ENCODE measurements at regions not wholly inside any gene's neighbourhood (a gene's known extent, or its start where the extent isn't known, plus 50 kb on each side); places are given as distances from the start of the nearest gene placed in this dataset.

DNA sequence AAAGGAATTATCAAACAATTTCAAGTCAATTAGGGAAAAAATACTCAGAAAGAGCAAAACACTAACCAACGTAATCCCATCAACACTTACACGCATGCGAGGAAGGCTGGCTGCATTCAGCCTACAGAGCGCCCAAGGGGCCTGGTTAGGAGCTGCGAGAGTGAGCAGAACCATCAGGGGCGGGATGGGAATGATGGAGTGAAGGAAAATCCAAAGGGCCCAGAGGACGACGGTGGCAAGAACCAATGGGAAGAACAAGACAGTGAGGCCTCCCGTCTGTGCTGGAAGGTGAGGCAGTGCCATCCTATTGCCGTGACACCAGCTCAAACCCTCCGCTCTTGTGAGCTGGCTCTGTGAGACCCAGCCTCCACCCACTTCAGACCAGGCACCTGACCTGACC, 253.0 kb downstream of the IRS2 start:
- TF ChIP-seq, protein P1, sequence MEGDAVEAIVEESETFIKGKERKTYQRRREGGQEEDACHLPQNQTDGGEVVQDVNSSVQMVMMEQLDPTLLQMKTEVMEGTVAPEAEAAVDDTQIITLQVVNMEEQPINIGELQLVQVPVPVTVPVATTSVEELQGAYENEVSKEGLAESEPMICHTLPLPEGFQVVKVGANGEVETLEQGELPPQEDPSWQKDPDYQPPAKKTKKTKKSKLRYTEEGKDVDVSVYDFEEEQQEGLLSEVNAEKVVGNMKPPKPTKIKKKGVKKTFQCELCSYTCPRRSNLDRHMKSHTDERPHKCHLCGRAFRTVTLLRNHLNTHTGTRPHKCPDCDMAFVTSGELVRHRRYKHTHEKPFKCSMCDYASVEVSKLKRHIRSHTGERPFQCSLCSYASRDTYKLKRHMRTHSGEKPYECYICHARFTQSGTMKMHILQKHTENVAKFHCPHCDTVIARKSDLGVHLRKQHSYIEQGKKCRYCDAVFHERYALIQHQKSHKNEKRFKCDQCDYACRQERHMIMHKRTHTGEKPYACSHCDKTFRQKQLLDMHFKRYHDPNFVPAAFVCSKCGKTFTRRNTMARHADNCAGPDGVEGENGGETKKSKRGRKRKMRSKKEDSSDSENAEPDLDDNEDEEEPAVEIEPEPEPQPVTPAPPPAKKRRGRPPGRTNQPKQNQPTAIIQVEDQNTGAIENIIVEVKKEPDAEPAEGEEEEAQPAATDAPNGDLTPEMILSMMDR (IDR thresholded peaks at IDR 0.05 in 4 of 5, conservative IDR thresholded peaks at IDR 0.05 in 1 of 5): no peak
- TF ChIP-seq POLR2A (IDR thresholded peaks at IDR 0.05): no peak

All from gastrocnemius medialis (tissue), 4 donors.